Retinal pigment epithelial cell (primary cell): ENCODE measurements at regions not wholly inside any gene's neighbourhood (a gene's known extent, or its start where the extent isn't known, plus 50 kb on each side); places are given as distances from the start of the nearest gene placed in this dataset.

Experiments used
- DNase-seq: peaks from one replicate; pipeline ENCODE4 v3.0.0-alpha.2; 2010; ENCODE audit warnings: low read depth
- H3K4me3 ChIP-seq: 2 replicates; pipeline ENCODE4 v1.5.1; 2011; ENCODE audit warnings: mild to moderate bottlenecking, low read length, control low read depth, moderate library complexity
- TF ChIP-seq, protein P1 (sequence below): conservative IDR thresholded peaks from 2 replicates; pipeline ENCODE4 v1.5.1; 2011; ENCODE audit warnings: low read depth, low read length, control low read depth, inconsistent platforms

DNA sequence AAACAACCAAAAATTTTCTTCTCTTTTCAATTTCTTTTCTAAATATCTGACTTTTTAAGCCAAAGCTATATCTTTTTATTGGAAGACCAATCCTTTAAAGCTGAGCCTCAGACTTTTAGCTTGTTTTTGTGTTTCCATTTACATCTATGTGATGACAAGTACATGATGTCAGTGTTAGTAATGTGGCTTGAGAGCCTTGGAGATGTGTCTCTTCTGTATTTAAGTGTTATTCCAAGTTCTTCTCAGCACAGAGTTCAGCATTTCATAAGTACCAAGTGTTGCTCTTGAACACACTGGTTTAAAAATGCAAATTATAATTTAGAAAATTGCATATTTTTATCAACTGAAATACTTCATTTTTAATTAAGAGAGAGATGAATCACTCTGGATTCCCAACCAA, 948.9 kb upstream of the FLRT2 start:
- TF ChIP-seq, protein P1, sequence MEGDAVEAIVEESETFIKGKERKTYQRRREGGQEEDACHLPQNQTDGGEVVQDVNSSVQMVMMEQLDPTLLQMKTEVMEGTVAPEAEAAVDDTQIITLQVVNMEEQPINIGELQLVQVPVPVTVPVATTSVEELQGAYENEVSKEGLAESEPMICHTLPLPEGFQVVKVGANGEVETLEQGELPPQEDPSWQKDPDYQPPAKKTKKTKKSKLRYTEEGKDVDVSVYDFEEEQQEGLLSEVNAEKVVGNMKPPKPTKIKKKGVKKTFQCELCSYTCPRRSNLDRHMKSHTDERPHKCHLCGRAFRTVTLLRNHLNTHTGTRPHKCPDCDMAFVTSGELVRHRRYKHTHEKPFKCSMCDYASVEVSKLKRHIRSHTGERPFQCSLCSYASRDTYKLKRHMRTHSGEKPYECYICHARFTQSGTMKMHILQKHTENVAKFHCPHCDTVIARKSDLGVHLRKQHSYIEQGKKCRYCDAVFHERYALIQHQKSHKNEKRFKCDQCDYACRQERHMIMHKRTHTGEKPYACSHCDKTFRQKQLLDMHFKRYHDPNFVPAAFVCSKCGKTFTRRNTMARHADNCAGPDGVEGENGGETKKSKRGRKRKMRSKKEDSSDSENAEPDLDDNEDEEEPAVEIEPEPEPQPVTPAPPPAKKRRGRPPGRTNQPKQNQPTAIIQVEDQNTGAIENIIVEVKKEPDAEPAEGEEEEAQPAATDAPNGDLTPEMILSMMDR, result no peak
- DNase-seq, result no peak
- no peak overlapping the region for H3K4me3 ChIP-seq

DNA sequence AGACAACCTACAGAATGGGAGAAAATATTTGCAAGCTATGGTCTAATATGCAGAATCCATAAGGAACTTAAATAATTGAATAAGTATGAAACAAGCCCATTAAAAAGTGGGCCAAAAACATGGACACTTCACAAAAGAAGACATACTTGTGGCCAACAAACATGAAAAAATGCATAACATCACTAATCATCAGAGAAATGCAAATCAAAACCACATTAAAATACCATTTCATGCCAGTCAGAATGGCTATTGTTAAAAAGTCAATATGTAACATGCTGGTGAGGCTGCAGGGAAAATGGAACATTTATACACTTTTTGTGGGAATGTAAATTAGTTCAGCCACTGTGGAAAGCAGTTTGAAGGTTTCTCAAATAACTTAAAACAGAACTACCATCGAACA, 945.4 kb upstream of the FLRT2 start:
- H3K4me3 ChIP-seq, result no peak overlapping the region
- TF ChIP-seq, protein P1, result no peak
- DNase-seq, result no peak

DNA sequence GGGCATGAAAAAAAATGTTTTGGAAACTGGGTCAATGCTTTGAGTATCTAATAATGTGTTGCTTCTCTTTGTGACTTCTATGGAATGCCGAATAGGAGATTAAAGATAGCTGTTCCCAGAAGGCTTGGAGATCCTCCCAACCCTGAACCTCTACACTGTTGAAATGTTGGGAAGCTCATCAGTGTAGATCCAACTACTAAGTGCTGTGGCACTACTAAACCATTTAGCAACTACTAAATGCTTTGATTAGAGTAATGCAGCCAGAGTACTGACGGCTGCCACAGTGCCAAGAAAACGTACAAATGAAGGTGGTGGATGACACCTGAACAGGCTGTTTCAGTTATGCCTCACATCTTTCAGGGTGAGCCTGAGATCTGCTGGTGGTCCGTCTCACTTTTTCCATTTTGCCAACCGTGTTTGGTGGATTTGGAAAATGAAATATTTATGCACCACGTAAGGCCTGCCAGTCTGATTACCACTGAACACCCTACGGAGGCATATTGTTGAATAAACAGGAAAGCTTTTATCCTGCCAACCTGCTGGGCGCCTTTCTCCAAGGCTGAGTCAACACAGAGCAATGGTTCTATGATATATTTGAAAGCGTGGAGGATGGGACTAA, 938.0 kb upstream of the FLRT2 start:
- no peak for DNase-seq
- TF ChIP-seq, protein P1, result no peak

DNA sequence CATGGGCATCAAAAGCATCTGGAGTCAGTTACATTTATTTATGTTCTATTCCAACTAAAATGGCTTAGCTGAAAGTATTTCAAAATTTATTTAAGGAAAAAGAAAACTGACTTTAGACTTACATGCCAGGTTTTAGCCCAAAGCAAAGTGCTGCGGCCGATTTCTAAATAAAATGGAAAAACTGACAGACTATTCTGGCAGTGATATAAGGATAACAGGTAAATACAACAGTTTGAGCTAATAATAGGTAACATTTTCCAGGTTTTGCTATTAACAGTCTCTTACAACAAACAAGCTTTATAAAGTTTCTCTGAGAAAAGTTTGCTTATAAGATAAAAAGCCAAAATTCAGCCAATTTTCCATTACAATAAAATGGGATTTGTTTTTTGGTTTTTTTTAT, 937.2 kb upstream of the FLRT2 start:
- TF ChIP-seq, protein P1, result no peak
- DNase-seq, result no peak
- no peak overlapping the region for H3K4me3 ChIP-seq

More for the DNA sequence above, 938.0 kb upstream of the FLRT2 start:
- no peak overlapping the region for H3K4me3 ChIP-seq

DNA sequence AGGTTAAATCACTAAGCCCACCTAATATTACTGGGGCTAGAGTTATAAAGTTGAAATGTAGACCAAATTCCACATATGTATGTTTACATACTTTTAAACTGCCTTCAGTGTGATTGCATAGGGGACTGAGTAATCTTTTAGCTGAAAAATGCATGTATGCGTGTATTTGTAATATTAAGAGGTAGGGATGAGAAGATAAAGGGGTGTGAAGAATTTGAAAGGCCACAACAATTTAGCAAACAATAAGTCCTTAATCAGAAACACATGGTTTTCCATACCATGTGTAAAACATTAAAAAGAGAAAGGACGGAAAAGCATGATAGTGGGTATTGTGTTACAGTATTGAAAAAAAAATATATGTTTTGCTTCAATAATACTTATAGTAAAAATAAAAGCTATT, 919.9 kb upstream of the FLRT2 start:
- DNase-seq, result no peak
- H3K4me3 ChIP-seq, result no peak overlapping the region
- TF ChIP-seq, protein P1, result no peak

DNA sequence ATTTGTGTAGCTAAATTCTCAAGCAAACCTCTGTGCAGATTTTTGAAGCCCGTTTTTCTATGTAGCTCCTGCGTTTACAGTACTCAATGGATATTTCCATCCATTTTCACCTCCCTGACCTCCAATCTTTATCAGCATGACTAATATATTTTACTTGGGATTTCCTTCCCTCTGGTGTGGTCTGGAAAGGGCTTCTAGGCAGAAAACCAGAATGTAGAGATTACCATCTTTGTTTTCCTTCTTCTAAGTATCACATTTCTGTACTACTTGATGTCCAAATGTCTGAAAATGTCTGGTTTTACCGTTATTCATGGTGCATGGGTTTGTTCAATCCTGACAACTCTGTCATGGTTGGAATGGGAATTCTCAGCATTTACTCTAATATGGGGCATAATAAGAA, 907.6 kb upstream of the FLRT2 start:
- DNase-seq, result no peak
- no peak overlapping the region for H3K4me3 ChIP-seq
- TF ChIP-seq, protein P1, result no peak

DNA sequence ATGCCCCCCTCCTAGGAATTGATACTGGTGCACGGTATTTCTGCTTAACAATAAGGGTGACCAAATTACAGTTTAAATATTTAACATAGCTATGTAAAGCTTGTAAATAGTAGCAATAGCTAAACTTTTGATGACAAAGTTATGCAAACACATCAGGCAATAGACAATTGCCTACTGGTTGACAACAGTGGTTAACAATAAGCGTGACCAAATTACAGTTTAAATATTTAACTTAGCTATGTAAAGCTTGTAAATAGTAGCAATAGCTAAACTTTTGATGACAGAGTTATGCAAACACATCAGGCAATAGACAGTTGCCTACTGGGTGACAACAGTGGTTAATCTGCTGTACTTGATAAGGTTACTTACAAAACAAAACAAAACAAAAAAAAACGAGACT, 886.5 kb upstream of the FLRT2 start:
- DNase-seq, result no peak
- TF ChIP-seq, protein P1, result no peak
- no peak overlapping the region for H3K4me3 ChIP-seq
